HepG2 (cell line): ENCODE measurements at regions not wholly inside any gene's neighbourhood (a gene's known extent, or its start where the extent isn't known, plus 50 kb on each side); places are given as distances from the start of the nearest gene placed in this dataset.

ENCODE experiments used
- ATAC-seq: fragments of 200-7000 bp; cut with Tn5 transposase; 3 replicates; pipeline ENCODE4 v1.9.1; 2020; ENCODE audit warnings: mild to moderate bottlenecking, moderate library complexity
- BruUV-seq: library from RNA; stranded (reverse); fragments of 400-500 nt; replicated peaks from 2 replicates; lab custom pipeline; 2021; lab: Mats Ljungman, UMichigan
- CTCF ChIA-PET: fragments of 300-600 bp; formaldehyde crosslinking; extraction: SDS; loops from one replicate; lab custom pipeline; 2021; ENCODE audit warnings: low total read pairs, inconsistent platforms, low intra/inter-chr PET ratio; lab: Yijun Ruan, JAX
- POLR2A ChIA-PET: fragments of 350-600 bp; sonication (Branson Sonifier 250); formaldehyde crosslinking; loops from one replicate; lab custom pipeline; 2020; ENCODE audit warnings: antibody characterized with exemption, inconsistent platforms; lab: Yijun Ruan, JAX
- DNase-seq: peaks from one replicate; pipeline ENCODE4 v3.0.0-alpha.2; 2015; ENCODE audit warnings: low spot score
- FAIRE-seq: peaks from 3 replicates; lab custom pipeline; 2011; peaks lifted over from hg19 to GRCh38; lab: Jason Lieb, UNC
- H2AFZ ChIP-seq: one replicate; pipeline ENCODE4 v1.6.1; 2011; ENCODE audit warnings: low read length, inconsistent platforms
- H3K27ac ChIP-seq: fragments of 300-600 bp; 3 replicates; pipeline ENCODE4 v1.8.0; 2011; ENCODE audit warnings: mixed run types, mild to moderate bottlenecking, mixed read lengths, low read length, inconsistent platforms; ENCODE audit not compliant: insufficient read depth; ENCODE audit errors: extremely low read length
- H3K27me3 ChIP-seq, 2 experiments: fragments of 200-600 bp in 1 of 2; 2 replicates in 1 of 2; 3 replicates in 1 of 2; pipeline versions ENCODE4 v1.6.0 to v1.8.0; 2011; ENCODE audit warnings: low read length in 2 of 2, mild to moderate bottlenecking in 2 of 2, moderate library complexity in 2 of 2, inconsistent platforms in 1 of 2; ENCODE audit not compliant: insufficient read depth in 2 of 2, control insufficient read depth in 1 of 2
- H3K36me3 ChIP-seq, 2 experiments: fragments of 200-600 bp in 1 of 2; replicated peaks in 1 of 2; 2 replicates in 1 of 2; 3 replicates in 1 of 2; pipeline versions ENCODE4 v1.5.1 to v1.8.0; 2011; ENCODE audit warnings: low read length in 2 of 2, inconsistent platforms in 1 of 2; ENCODE audit not compliant: insufficient read depth in 2 of 2, control insufficient read depth in 1 of 2
- H3K4me1 ChIP-seq: 2 replicates; pipeline ENCODE4 v1.5.1; 2012; ENCODE audit warnings: low read length, inconsistent platforms; ENCODE audit not compliant: insufficient read depth
- H3K4me2 ChIP-seq: 2 replicates; pipeline ENCODE4 v1.6.0; 2011; ENCODE audit warnings: low read depth, low read length, inconsistent platforms
- H3K4me3 ChIP-seq, 3 experiments: fragments of 200-600 bp in 1 of 3; sonication (generic), shearing (Covaris generic) in 1 of 3; replicated peaks in 1 of 3; 2 replicates each; pipeline ENCODE4 v1.5.1; 2011 to 2016; ENCODE audit warnings: low read length in 3 of 3, inconsistent platforms in 2 of 3, low read depth in 2 of 3, mild to moderate bottlenecking in 2 of 3, control low read depth in 1 of 3, mixed read lengths in 1 of 3; ENCODE audit not compliant: insufficient read depth in 1 of 3
- H3K79me2 ChIP-seq: one replicate; pipeline ENCODE4 v1.6.1; 2011; ENCODE audit warnings: low read length, inconsistent platforms; ENCODE audit not compliant: insufficient read depth
- H3K9ac ChIP-seq: 2 replicates; pipeline ENCODE4 v1.6.0; 2011; ENCODE audit warnings: mild to moderate bottlenecking, low read depth, low read length, inconsistent platforms; ENCODE audit not compliant: insufficient read depth
- H3K9me3 ChIP-seq: 2 replicates; pipeline ENCODE4 v1.5.1; 2012; ENCODE audit warnings: mild to moderate bottlenecking, low read length
- H4K20me1 ChIP-seq: 2 replicates; pipeline ENCODE4 v1.6.0; 2011; ENCODE audit warnings: inconsistent platforms, mild to moderate bottlenecking, low read length, moderate library complexity; ENCODE audit not compliant: insufficient read depth
- AHDC1 ChIP-seq: sonication (generic); formaldehyde crosslinking; IDR thresholded peaks from 2 replicates; pipeline ENCODE4 v1.5.1; 2020; ENCODE audit warnings: mild to moderate bottlenecking, missing genetic modification reagents, borderline replicate concordance
- ATAD3A ChIP-seq: sonication (generic); formaldehyde crosslinking; IDR thresholded peaks from 2 replicates; pipeline ENCODE4 v1.4.0; 2020; ENCODE audit warnings: missing genetic modification reagents
- CHD2 ChIP-seq: IDR thresholded peaks from 2 replicates; pipeline ENCODE4 v1.6.1; 2011; ENCODE audit warnings: low read depth, low read length, improper control_type of control experiment
- FOXA1 ChIP-seq, 2 experiments: fragments of 450-650 bp in 1 of 2; sonication (generic) in 1 of 2; formaldehyde crosslinking in 1 of 2; IDR thresholded peaks; 2 replicates each; pipeline versions ENCODE4 v1.4.0 to v1.6.1; 2016 to 2020; ENCODE audit warnings: missing genetic modification reagents in 1 of 2
- IKZF1 ChIP-seq: fragments of 450-650 bp; IDR thresholded peaks from 2 replicates; pipeline ENCODE4 v1.7.1; 2016
- KLF6 ChIP-seq: IDR thresholded peaks from 2 replicates; pipeline ENCODE4 v1.8.0; 2016; ENCODE audit warnings: missing biosample characterization, missing genetic modification reagents
- PHF20 ChIP-seq: sonication (generic); formaldehyde crosslinking; IDR thresholded peaks from 2 replicates; pipeline ENCODE4 v1.5.0; 2020; ENCODE audit warnings: mild to moderate bottlenecking, missing genetic modification reagents
- SNAPC5 ChIP-seq: sonication (generic); formaldehyde crosslinking; IDR thresholded peaks from 2 replicates; pipeline ENCODE4 v1.8.1; 2023; ENCODE audit warnings: mild to moderate bottlenecking, missing genetic modification reagents, borderline replicate concordance
- TBP ChIP-seq: sonication (generic); formaldehyde crosslinking; IDR thresholded peaks from 2 replicates; pipeline ENCODE4 v1.5.0; 2020; ENCODE audit warnings: missing genetic modification reagents
- ZIK1 ChIP-seq: sonication (generic); formaldehyde crosslinking; IDR thresholded peaks from 2 replicates; pipeline ENCODE4 v1.5.0; 2020; ENCODE audit warnings: mild to moderate bottlenecking, low read depth, missing genetic modification reagents, borderline replicate concordance
- ZNF224 ChIP-seq: sonication (generic); formaldehyde crosslinking; IDR thresholded peaks from 2 replicates; pipeline ENCODE4 v1.5.0; 2020; ENCODE audit warnings: mild to moderate bottlenecking, missing genetic modification reagents
- ZNF225 ChIP-seq: sonication (generic); formaldehyde crosslinking; IDR thresholded peaks from 2 replicates; pipeline ENCODE4 v1.4.0; 2020; ENCODE audit warnings: mild to moderate bottlenecking, missing genetic modification reagents
- ZNF720 ChIP-seq: sonication (generic); formaldehyde crosslinking; IDR thresholded peaks from 2 replicates; pipeline ENCODE4 v1.4.0; 2020; ENCODE audit warnings: missing genetic modification reagents
- ZNF780A ChIP-seq: sonication (generic); formaldehyde crosslinking; IDR thresholded peaks from 2 replicates; pipeline ENCODE4 v1.8.0; 2022; ENCODE audit warnings: mild to moderate bottlenecking, missing genetic modification reagents, moderate library complexity
- WGBS: methylation state at CpG from one replicate; pipeline ENCODE4 v1.1.6; 2017; ENCODE audit warnings: low lambda C conversion rate; 5-methylcytosine and 5-hydroxymethylcytosine counted together
- in situ Hi-C: cut with HindIII; loops from 2 replicates; pipeline ENCODE4 v1.10.0; 2017; ENCODE audit warnings: low pct_unique_long_range_greater_than_20kb; ENCODE audit not compliant: extremely low pct_ligation_motif_present
- intact Hi-C: fragments of 100-400 bp; cut with micrococcal nuclease; formaldehyde crosslinking; loops from one replicate; pipeline ENCODE4 v1.10.0; 2022; ENCODE audit not compliant: unreplicated experiment

GRCh38 chrX:39220952-39221351 lies 419.7 kb downstream of the MID1IP1 start:
- BruUV-seq, result no TSS peak
- H2AFZ ChIP-seq, result no peak overlapping the region
- no peak for TF ChIP-seq ZNF225
- no peak for TF ChIP-seq FOXA1 (IDR thresholded peaks at IDR 0.05)
- TF ChIP-seq FOXA1 (CRISPR knock-in tag; IDR thresholded peaks at IDR 0.05), result no peak
- TF ChIP-seq ZIK1, result no peak
- TF ChIP-seq ZNF720 (CRISPR knock-in tag), result no peak
- no peak for TF ChIP-seq IKZF1
- no peak for TF ChIP-seq KLF6
- TF ChIP-seq TBP (CRISPR knock-in tag), result no peak
- TF ChIP-seq PHF20 (CRISPR knock-in tag), result no peak
- TF ChIP-seq ZNF780A (CRISPR knock-in tag), result no peak
- TF ChIP-seq SNAPC5 (CRISPR knock-in tag), result no peak
- TF ChIP-seq ZNF224 (CRISPR knock-in tag), result no peak
- no peak for TF ChIP-seq ATAD3A
- TF ChIP-seq CHD2, result no peak
- TF ChIP-seq AHDC1, result no peak
- DNase-seq (no peak), FAIRE-seq (no peak), ATAC-seq (no peak)
- no peaks in the 10 kb centered on the region for H3K27me3 ChIP-seq
- H3K4me3 ChIP-seq, result no peak overlapping the region
- in situ Hi-C loops, result no loop called here
- H3K4me1 ChIP-seq, result no peaks in the 10 kb centered on the region
- no peaks in the 10 kb centered on the region for H3K36me3 ChIP-seq
- H3K9ac ChIP-seq, result no peak overlapping the region
- 0% methylated on average over 1 of the region's 1 CpG for WGBS
- no peaks in the 10 kb centered on the region for H3K79me2 ChIP-seq
- H3K4me2 ChIP-seq, result no peak overlapping the region
- H3K9me3 ChIP-seq, result no peaks in the 10 kb centered on the region
- H3K27ac ChIP-seq, result no peak overlapping the region
- ChIA-PET POLR2A (no interaction called here), CTCF (no interaction called here)
- H4K20me1 ChIP-seq, result no peaks in the 10 kb centered on the region
- intact Hi-C loops, result no loop called here
